LHCN-M2 (cell line): ENCODE measurements at regions not wholly inside any gene's neighbourhood (a gene's known extent, or its start where the extent isn't known, plus 50 kb on each side); places are given as distances from the start of the nearest gene placed in this dataset.
"Not testable (repeated sequence)": the region's sequence is repeated elsewhere in the genome, so short reads cannot be mapped to it uniquely, and the experiment has no call there.

Source experiments
- DNase-seq: peaks from one replicate; pipeline ENCODE4 v3.0.0-alpha.2; 2012; ENCODE audit warnings: low read depth

GRCh38 chr14:105952826-105953225 lies 426.4 kb downstream of the TMEM121 start:
- DNase-seq: no peak

GRCh38 chr14:105961625-105962024 lies 435.2 kb downstream of the TMEM121 start:
- not testable (repeated sequence) for DNase-seq

GRCh38 chr14:105962532-105962931 lies 436.1 kb downstream of the TMEM121 start:
- DNase-seq: no peak

- DNase-seq: no peak
These were observed 441.9 kb downstream of the TMEM121 start for GRCh38 chr14:105968291-105968690.

- not testable (repeated sequence) for DNase-seq
These were observed 442.6 kb downstream of the TMEM121 start for GRCh38 chr14:105969026-105969425.

GRCh38 chr14:105970821-105971220 lies 444.4 kb downstream of the TMEM121 start:
- not testable (repeated sequence) for DNase-seq

- DNase-seq: no peak
These were observed 445.5 kb downstream of the TMEM121 start for GRCh38 chr14:105971593-105972500.

GRCh38 chr14:105974902-105975301 lies 448.5 kb downstream of the TMEM121 start:
- peak; percentile 11 for DNase-seq

GRCh38 chr14:105978618-105979295 lies 452.4 kb downstream of the TMEM121 start:
- DNase-seq: no peak

- no peak for DNase-seq
These were observed 453.1 kb downstream of the TMEM121 start for GRCh38 chr14:105979446-105979845.

GRCh38 chr14:105980224-105980623 lies 453.8 kb downstream of the TMEM121 start:
- peak; percentile 62 for DNase-seq

GRCh38 chr14:105981517-105982302 lies 455.3 kb downstream of the TMEM121 start:
- not testable (repeated sequence) for DNase-seq

- no peak for DNase-seq
These were observed 456.3 kb downstream of the TMEM121 start for GRCh38 chr14:105982664-105983063.

GRCh38 chr14:105986894-105987284 lies 460.5 kb downstream of the TMEM121 start:
- no peak for DNase-seq

GRCh38 chr14:105987563-105987962 lies 461.2 kb downstream of the TMEM121 start:
- no peak for DNase-seq

GRCh38 chr14:105989566-105990302 lies 463.4 kb downstream of the TMEM121 start:
- DNase-seq: no peak

GRCh38 chr14:105991677-105992076 lies 465.3 kb downstream of the TMEM121 start:
- DNase-seq: not testable (repeated sequence)

GRCh38 chr14:105993814-105994213 lies 467.4 kb downstream of the TMEM121 start:
- no peak for DNase-seq

GRCh38 chr14:105995011-105995710 lies 468.8 kb downstream of the TMEM121 start:
- DNase-seq: not testable (repeated sequence)

- DNase-seq: not testable (repeated sequence)
These were observed 472.2 kb downstream of the TMEM121 start for GRCh38 chr14:105998597-105998996.
